HG03442 (cell line): ENCODE measurements at regions not wholly inside any gene's neighbourhood (a gene's known extent, or its start where the extent isn't known, plus 50 kb on each side); places are given as distances from the start of the nearest gene placed in this dataset.

ENCODE experiments used
- ATAC-seq: cut with Tn5 transposase; IDR thresholded peaks from one replicate; pipeline ENCODE4 v1.9.1; 2021; ENCODE audit warnings: mild to moderate bottlenecking, moderate library complexity; ENCODE audit not compliant: unreplicated experiment

DNA sequence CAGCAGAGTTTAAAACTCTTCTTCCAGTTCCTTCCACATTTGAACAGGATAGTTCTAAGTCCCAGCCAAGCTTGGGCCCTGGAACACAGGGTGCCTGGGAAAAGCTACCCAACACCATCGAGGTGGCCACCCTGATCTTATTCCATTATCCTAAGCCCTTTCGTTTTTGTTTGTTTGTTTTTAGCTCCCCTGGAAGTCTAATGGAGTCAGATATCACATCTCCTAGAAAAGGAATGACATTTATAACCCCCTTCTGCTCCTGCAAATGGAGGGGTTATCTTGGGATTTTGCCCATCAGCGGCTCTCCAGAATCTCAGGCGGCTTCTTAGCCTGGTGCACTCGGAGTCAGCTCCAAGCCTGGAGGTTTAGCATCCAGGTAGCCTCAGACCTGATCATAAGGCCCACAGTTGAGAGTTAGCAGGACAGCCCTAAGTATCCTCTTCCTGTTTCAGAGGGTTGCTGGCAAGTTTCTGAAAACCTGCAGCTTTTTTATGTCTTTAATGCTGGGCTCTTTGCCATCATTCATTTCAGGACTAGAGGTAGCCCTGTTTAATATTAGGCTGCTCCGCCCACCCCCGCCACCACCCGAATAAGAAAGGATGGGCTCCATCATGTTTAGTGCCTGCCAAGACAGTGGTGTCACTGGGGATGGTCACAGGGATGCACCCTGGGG, 230.0 kb upstream of the LNX1 start:
- no peak for ATAC-seq

DNA sequence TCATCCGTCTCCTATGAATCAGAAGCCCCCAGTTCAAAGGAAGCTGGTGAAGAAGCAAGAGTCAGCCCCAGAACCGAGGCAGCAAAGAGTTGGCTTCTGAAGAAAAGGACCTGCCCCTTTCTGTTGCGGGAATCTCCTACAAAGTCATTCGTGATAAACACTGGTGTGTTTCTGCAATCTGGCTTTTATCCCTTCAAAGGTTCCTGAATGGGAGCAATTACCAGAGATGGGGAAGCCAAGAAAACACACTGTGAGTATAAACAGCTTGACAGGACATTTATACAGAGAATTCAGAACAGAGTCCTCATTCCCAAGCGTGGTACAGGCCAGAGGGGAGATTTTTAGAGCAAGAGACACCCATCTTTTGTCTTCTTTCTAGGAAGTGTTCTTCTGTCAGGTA, 226.8 kb upstream of the LNX1 start:
- no peak for ATAC-seq

DNA sequence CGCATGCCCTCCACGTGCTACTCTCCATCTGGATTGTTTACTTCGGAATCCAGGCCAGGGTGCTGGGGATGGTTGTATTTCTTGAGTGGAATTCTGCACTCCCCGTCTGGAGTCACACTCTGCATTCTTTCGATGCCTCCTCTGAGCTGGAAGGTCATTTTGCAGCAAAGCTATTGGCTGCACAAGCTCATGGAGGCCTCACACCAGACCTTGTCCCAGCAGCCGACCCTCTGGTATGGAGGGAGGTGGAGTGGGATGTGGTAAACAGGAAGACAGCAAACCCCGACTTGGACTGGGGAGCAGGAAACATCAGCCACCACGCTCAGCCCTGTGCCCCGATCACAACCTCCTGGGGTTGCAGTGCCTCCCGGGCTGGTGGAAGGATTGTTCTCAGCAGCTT, 225.3 kb upstream of the LNX1 start:
- no peak for ATAC-seq

DNA sequence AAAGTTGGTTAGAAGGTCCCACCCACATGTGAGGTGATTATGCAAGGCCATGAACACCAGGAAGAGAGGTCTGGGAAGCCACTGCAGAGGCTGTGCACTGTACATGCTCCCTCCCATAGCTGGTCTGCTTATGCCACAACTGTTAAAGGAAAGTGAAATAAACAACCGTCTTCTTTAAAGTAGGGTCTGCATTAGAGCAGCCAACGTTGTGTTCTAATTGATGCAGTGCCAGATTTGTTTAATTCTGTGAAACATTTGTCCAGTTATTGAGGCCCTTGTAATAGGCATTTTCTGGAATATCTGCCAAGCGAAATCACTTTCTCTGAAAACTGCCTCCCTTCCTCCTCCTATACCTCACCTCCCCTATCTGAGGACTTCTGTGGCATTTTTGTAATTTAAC, 224.0 kb upstream of the LNX1 start:
- no peak for ATAC-seq

DNA sequence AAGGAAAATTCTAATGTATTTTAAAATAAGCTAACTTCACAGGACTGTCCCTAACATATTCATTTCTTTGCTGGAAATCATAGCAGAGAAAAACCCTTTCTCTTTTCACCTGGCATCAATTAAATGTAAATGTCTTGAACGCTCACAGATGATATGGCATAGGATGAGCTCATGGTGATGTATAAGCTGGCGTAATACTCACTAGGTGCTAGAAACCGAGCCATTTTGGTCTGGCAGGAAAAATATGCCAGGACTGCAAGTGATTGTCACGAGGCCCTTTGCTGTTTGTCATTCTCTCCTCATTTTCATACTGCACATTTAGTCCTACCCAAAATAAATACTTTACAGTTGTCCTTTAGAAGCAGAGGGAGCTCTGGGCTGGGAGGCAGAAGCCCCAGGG, 222.7 kb upstream of the LNX1 start:
- no peak for ATAC-seq

DNA sequence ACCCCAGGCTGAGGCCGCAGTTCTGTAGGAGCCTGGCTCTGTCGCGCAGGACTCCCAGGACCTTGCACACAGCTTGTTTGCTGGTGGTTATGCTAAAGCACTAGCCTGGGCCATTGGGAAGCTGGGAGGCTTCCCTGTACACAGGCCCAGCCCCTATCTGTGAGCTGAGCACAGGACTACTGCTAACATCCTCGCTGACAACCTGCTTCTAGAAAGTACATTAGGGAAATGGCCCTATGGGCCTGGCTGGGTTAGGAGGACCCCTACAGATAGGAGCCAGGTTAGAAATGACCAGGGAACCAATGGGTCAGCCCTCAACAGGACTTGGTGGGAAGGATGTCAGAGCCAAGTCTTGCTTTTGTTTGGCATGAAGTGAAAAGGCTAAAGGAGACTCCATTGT, 219.4 kb upstream of the LNX1 start:
- ATAC-seq, result no peak

DNA sequence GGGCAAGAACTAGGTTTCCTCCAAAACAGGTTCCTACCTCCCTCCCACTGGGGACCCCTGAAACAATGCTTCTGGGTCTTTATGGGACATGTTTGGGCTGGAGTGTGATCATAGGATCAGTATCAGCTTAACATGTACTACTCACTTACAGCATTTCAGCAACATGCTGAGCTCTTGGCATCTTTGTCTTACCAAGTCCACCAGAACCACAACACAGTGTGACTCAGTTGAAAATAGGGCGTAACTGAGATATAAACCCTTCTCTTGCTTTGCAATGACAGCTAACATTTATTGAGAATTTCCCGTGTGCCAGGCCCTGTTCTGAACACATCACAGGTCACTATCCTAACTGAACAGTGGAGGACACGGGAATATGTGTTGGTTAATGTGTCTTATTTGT, 218.5 kb upstream of the LNX1 start:
- no peak for ATAC-seq

DNA sequence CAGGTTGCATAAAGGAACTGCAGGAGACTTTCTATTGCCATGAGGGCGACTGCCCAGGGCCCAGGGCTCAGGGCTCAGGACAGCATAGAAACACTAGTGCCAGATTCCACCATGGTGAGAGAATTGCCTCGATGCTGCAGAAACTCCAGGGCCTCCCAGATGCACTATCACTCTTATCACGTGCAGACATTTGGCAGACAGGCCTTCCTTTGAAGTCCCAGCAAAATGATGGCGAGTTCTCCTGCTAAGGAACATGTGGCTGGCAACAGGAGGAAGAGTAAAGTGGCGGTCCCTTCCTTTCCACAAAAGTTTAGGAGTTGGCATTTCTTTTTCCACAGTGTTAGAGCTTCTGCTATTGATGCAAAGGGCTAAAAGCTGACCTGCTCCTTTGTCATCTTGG, 214.0 kb upstream of the LNX1 start:
- no peak for ATAC-seq

DNA sequence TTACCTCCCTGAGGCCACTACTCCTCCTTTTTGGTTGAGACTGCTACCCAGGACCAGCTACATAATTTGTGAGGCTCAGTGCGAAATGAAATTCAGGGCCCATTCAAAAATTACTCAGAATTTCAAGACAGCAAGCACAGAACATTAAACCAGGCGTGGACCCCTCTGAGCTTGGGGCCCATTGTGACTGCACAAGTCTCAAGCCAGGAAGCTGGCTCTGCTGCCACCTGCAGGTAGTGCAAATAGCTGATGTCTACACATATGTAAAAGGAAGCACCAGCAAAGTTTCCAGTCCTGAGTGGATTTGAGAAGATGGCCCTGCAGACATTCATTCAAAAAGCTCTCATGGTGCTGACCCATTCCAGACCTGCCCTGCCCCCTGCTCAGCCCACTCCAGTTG, 213.4 kb upstream of the LNX1 start:
- ATAC-seq, result no peak

DNA sequence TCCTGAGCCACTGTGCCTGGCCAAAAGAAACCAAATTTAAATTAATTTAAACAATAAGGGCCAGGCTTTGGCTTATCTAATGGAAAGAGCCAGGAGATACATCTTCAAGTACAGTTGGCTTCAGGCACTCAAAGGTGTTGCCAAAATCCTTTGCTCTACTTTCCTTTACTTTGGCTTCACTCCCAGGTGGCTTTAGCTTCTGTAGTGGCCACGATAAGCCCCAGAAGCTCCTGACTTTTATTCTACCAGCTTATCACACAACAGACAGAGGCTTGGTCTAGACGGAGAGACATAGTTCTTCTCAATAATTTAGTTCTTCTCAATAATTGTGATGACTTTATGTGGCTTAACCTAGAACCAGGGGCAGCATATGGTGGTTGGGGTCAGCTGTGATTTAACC, 211.2 kb upstream of the LNX1 start:
- no peak for ATAC-seq

DNA sequence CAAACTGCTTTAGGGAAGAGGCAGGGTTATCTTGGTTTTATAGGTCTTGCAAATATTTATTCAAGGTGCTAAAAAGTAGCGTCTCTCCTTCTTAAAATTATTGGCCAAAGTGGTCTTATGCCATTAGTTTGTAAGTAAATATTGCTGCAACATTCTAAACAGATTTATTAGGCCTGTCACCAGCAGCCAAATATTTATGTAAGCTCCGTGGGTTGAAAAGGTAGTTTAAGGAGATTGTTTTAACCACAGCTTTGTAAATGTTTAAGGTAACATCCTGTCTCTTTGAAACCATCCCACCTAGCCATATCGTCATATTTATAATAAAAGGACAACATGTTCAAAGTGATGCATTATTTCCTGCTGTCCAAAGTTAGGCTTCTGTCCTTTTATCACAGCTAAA, 210.1 kb upstream of the LNX1 start:
- ATAC-seq, result no peak

DNA sequence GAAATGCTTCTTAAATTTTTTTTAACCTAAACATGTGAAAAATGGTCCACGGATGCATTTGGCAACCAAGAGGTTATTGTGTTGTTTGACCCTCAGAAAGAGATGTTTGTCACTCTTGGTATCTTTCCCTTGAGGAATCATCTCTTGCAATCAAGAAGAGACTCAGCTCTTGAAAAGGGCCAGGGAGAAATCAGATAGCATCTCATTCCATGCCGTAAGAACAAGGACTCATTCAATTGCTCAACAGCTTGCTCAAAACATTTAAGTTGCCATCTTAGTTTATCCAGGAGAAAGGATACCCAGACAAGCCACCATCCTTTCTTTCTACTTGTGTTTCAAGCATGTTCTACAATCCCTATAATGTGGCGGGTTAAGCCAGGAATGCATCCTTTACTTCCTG, 209.5 kb upstream of the LNX1 start:
- ATAC-seq, result no peak

DNA sequence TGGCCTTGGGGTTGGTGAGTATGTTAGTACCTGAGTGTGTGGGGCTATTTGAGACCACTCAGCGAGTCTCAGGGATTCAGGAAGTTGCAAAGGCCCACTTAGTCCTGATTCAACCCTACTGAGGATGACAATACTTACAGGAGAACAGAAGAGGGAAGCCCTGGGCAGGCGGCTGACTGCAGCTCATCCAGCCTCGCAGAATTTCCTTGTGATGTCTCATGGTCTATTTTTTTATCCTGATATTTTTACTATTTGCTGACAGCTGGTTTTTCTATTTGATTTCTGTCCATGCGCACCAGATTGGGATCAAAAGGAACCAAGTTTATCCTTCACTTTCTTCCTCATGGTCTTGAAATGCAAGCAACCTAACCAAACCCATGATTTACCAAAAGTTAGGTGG, 201.8 kb upstream of the LNX1 start:
- no peak for ATAC-seq

DNA sequence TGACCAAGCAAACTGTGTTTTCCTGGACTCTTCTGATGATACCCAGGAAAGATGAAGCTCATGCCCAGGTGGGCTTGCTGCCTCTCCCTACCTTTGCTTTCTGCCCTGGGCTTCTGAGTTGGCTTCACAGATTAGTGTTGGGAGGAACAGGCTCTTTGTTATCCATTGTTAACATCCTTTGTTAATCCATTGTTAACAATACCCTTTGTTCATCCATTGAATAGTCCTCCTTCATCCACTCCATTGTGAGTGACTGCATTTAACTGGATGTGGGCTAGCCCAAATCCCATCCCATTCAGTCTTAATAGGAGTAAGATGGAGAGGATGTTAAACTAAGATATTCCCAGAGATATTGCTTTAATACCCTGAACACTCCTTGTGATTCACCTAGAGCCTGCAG, 199.0 kb upstream of the LNX1 start:
- no peak for ATAC-seq

DNA sequence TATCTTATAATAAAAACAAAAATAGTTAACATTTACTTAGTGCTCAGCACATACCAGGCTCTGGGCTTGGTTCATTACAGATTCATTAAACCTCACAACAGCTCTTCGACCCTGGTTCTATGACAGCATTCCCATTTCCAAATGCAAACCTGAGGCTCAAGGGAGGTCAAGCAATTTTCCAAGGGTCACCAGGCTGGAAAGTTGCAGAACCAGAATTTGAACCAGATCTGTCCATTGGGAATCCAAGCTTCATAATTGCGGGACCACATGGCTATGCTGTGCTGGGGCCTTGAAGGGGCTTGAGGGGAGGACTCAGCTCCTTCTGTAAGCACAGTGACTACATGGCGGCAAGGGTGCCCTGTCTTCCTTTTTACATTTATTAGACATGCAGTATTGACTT, 197.3 kb upstream of the LNX1 start:
- ATAC-seq, result no peak

DNA sequence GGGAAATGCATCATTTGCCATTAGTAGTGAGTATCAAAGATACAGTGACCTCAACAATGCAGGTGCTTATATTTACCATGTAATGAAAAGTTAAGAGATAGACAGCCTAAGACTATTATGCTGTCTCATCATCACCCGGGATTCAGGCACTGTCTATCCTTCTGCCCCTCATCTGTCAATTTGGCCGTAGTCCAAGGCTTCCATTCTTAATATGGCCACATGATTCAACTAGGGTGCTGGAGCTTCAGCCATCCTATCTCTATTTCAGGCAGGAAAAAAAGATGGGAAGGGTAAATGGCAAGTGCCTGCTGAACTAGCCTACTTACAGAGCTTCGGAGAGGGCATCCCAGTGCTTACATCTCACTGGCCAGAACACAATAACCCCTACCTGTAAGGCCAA, 196.7 kb upstream of the LNX1 start:
- ATAC-seq, result no peak

DNA sequence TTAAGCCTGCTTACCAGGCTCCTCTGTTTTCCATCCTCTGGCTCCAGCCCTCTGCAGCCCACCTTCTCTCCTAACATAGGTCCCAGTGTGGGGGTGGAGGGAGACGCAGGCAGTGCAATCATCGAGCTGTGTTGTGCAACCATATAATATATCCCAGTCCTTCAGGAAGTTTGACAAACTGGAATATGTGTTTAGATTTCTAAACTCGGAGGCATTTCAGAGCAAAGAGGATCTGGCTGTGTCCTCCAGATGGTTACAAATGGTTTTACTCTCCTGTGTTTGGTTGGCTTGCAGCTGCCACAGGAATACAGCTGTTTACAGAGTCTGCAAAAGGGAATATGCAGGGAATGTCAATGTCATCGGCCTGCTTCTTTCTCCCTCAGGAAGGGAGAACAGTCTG, 195.3 kb upstream of the LNX1 start:
- ATAC-seq, result no peak

DNA sequence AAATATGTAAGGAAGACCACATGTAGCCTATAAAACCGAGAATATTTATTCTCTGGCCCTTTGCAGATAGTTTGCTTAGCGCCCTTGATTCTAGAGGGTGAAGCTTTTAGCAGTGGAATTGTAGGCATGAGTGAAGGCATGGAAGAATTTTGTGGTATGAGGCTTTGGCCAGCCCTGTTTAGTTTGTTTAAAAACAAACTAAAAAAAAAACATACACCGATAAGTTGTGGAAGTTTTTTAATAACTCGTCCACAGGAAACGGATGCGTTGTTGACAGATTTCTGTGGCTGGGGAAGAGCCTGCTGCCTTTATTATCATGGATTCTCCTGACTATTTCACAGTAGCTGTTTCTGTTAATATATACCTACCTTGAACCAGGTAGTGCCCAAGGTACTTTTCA, 194.7 kb upstream of the LNX1 start:
- no peak for ATAC-seq

DNA sequence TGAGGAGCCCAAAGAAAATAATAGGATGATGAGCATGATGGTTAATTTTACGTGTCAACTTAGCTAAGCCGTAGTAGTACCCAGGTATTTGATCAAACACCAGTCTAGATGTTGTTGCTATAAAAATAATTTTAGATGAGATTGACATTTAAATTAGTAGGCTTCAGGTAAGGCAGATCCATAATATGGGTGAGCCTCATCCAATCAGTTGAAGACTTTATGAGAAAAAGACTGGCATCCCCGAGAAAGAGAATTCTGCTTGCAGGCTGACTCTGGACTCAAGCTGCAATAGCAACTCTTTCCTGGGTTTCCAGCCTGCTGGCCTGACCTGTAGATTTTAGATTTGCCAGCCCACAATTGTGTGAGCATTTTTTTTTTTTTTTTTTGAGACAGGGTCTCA, 192.8 kb upstream of the LNX1 start:
- no peak for ATAC-seq

DNA sequence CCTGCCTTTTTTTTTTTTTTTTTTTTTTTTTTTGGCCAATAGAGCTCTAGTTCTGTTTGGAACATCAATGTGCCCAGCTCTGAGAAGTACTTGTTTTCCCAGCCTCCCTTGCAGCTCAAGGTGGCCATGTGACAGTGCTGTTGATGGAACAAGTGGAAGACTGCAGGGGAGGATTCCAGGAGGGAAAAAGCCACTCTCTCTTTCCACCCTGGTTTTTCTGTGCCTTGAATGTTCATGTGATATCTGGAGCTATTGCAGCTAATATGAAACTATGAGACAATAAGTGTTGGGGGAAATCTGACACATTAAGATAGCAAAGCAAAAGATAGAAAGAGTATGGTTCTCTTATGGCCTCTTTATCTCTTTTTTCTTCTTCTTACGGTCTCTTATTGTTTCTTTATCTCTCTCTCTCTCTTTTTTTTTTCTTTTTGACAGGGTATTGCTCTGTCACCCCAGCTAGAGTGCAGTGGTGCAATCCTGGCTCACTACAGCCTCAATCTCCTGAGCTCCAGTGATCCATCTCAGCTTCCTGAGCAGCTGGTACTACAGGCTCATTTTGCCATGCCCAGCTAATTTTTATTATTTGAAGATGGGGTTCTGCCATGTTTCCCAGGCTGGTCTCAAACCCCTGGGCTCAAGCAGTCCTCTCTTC, 192.0 kb upstream of the LNX1 start:
- ATAC-seq, result no peak

DNA sequence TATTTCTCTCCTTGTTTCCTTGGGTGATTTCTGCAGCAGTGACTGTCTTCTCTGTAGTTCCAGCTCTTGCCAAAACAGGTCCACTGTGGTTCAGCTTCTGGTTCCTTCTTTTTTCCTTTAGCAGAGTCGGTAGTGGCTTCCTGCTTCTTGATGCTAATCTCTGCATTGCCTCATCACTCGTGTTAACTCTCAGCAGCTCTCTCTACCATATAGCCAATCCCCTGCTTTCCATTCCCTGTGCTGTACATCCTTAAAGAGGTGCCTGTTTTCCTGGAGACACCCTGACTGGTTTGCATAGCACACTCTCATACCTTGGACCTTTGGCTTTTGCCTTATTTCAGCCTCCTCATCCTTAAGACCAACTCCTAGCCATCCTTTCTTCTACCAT, 191.2 kb upstream of the LNX1 start:
- no peak for ATAC-seq

DNA sequence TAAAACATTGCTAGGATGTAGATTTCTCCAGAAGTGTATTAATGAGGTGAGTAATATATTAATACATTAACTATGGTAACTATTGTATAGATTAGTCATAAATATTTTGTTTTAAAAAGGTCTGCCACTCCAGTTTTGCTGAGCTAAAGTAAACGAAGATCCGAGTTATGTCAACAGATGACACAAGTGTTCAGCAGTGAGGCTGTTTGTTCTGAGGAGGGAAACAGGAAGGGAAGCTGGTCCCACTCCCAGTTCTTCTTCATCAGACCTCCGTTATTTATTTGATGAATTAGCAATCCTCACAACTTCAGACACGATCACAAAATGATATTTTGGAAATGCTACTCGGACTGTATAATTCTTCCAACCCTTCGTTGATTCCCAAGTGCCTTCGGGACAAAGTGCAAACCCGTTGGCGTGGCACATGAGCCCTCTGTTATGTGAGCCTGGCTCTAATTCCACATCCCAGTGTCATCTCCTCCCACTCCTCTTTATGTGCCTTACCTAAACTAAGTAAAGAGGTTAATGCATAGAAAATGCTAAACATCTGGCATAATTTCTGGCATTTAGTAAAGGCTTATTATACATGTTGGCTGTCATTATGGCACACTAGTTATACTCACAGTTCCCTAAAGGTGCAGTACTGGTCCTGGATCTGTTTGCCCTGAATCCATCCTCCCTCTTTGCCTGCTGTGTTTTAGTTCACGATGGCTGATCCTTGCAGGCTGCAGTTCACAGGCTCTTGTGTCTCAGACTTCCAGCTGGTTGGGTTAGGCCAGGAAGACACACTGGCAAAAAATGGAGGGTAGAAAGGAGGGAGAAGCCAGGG, 190.6 kb upstream of the LNX1 start:
- ATAC-seq, result no peak
